ENCODE measurements at regions not wholly inside any gene's neighbourhood (a gene's known extent, or its start where the extent isn't known, plus 50 kb on each side); places are given as distances from the start of the nearest gene placed in this dataset.

DNA sequence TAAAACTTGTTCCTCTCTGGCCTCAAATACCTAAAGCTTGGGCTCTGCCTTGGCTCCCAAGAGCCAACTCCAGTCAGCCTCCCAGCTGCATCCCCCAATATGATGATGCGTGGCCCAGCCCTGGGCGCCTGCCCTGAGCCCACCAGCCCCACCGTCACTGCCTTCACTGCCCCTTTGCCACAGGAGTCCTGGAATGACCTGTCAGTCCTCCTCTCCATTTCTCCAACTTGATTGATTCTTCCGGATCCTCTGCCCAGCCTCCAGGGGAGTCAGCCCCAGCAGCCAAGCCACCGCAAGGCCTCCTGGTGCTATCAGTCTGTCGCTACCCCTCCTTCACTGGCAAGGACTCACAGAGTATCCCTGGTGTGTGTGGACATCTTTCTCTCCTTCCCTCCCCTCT is 96.7 kb upstream of the PMEPA1 start:
- TF ChIP-seq, protein P1, sequence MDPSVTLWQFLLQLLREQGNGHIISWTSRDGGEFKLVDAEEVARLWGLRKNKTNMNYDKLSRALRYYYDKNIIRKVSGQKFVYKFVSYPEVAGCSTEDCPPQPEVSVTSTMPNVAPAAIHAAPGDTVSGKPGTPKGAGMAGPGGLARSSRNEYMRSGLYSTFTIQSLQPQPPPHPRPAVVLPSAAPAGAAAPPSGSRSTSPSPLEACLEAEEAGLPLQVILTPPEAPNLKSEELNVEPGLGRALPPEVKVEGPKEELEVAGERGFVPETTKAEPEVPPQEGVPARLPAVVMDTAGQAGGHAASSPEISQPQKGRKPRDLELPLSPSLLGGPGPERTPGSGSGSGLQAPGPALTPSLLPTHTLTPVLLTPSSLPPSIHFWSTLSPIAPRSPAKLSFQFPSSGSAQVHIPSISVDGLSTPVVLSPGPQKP (IDR thresholded peaks at IDR 0.05; ENCODE audit: borderline replicate concordance, low read depth, low read length), result no peak
- TF ChIP-seq POLR2A (IDR thresholded peaks at IDR 0.05; ENCODE audit: low read depth, low read length) (no peak), BHLHE40 (IDR thresholded peaks at IDR 0.05; ENCODE audit: low read depth, low read length) (no peak), NFE2L2 (IDR thresholded peaks at IDR 0.05; ENCODE audit: low read depth, low read length) (no peak), MAZ (IDR thresholded peaks at IDR 0.05; ENCODE audit: borderline replicate concordance, low read depth, low read length) (no peak), CEBPB (IDR thresholded peaks at IDR 0.05; ENCODE audit: low read depth, low read length) (no peak), CHD1 (IDR thresholded peaks at IDR 0.05; ENCODE audit: low read depth, low read length) (no peak), RFX5 (IDR thresholded peaks at IDR 0.05; ENCODE audit: low read depth, low read length) (no peak), FOS (IDR thresholded peaks at IDR 0.05; ENCODE audit: low read depth, low read length) (no peak), CTCF (conservative IDR thresholded peaks at IDR 0.05; ENCODE audit: low read depth, low read length) (no peak), RAD21 (IDR thresholded peaks at IDR 0.05; ENCODE audit: low read length) (no peak), RCOR1 (IDR thresholded peaks at IDR 0.05; ENCODE audit: insufficient replicate concordance, low read length) (no peak), MAFK (IDR thresholded peaks at IDR 0.05; ENCODE audit: low read depth, low read length) (no peak)
- TF ChIP-seq, protein P2, sequence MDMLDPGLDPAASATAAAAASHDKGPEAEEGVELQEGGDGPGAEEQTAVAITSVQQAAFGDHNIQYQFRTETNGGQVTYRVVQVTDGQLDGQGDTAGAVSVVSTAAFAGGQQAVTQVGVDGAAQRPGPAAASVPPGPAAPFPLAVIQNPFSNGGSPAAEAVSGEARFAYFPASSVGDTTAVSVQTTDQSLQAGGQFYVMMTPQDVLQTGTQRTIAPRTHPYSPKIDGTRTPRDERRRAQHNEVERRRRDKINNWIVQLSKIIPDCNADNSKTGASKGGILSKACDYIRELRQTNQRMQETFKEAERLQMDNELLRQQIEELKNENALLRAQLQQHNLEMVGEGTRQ (IDR thresholded peaks at IDR 0.05; ENCODE audit: low read depth, low read length), result no peak
- H3K23ac ChIP-seq (ENCODE audit: low read depth, low read length), result no peak overlapping the region
- H3K4me1 ChIP-seq (ENCODE audit: control insufficient read depth, insufficient read depth, low read length), result no peaks in the 10 kb centered on the region
- no peak overlapping the region for H4K91ac ChIP-seq (ENCODE audit: insufficient read depth, low read depth, low read length)
- no peak overlapping the region for H3K14ac ChIP-seq (replicated peaks; ENCODE audit: low read depth, low read length)
- peaks cover 20% of the 10 kb centered on the region for H3K27me3 ChIP-seq (ENCODE audit: control insufficient read depth, insufficient read depth, low read length)
- WGBS, 2 experiments (ENCODE audit: extremely low coverage in 2 of 2, insufficient read length in 1 of 2), result no CpG with 5 or more reads among the region's 6 CpGs
- no peaks in the 10 kb centered on the region for H3K79me1 ChIP-seq (ENCODE audit: low read depth in 1 of 2, low read length in 2 of 2)
- no peaks in the 10 kb centered on the region for H3K9me3 ChIP-seq (ENCODE audit: control insufficient read depth, insufficient read depth, low read length)
- POLR2A ChIA-PET (ENCODE audit: unreplicated experiment), result no interaction called here
- H3K18ac ChIP-seq (ENCODE audit: low read depth, low read length), result no peak overlapping the region
- no TSS peak for BruUV-seq (replicated peaks)
- no peak overlapping the region for H2BK5ac ChIP-seq (ENCODE audit: low read depth, low read length, poor library complexity, severe bottlenecking)
- H3K4me2 ChIP-seq (ENCODE audit: low read depth, low read length), result no peak overlapping the region
- no peak overlapping the region for H3K4ac ChIP-seq (ENCODE audit: low read depth, low read length)
- H3K9ac ChIP-seq (ENCODE audit: low read depth, low read length), result no peak overlapping the region
- in situ Hi-C loops (cut with MboI; ENCODE audit: low sequenced_read_pairs), result no loop called here
- H3K9me1 ChIP-seq (ENCODE audit: insufficient read depth, low read length), result no peaks in the 10 kb centered on the region
- no peak overlapping the region for H3K27ac ChIP-seq (ENCODE audit: insufficient read depth, low read length)
- H2AFZ ChIP-seq (replicated peaks; ENCODE audit: low read length, poor library complexity), result no peak overlapping the region
- DNase-seq, result no peak
- H2AK9ac ChIP-seq (replicated peaks; ENCODE audit: low read depth, low read length, poor library complexity), result no peak overlapping the region
- H2BK20ac ChIP-seq (ENCODE audit: low read depth, low read length), result no peak overlapping the region
- H2BK15ac ChIP-seq (ENCODE audit: low read depth, low read length), result no peak overlapping the region
- no peak overlapping the region for H2BK120ac ChIP-seq (ENCODE audit: low read depth, low read length)
- no peak overlapping the region for H3K4me3 ChIP-seq (ENCODE audit: insufficient read depth, low read depth, low read length)
- no peak overlapping the region for H2AK5ac ChIP-seq (ENCODE audit: low read depth, low read length)
- H3K36me3 ChIP-seq (ENCODE audit: control insufficient read depth, insufficient read depth, low read length), result no peaks in the 10 kb centered on the region
- H4K5ac ChIP-seq (ENCODE audit: low read depth, low read length), result no peak overlapping the region
- no peak for ATAC-seq (ENCODE audit: low read depth)
- CTCF ChIA-PET, result no interaction called here
- dilution Hi-C loops (cut with HindIII; ENCODE audit: low sequenced_read_pairs, unreplicated experiment), result no loop called here
- no peak overlapping the region for H3K56ac ChIP-seq (ENCODE audit: extremely low read depth, insufficient read depth, low read length)
- intact Hi-C loops (cut with micrococcal nuclease), result no loop called here
- no peak overlapping the region for H4K8ac ChIP-seq (ENCODE audit: low read depth in 2 of 2, low read length in 2 of 2)
- no peaks in the 10 kb centered on the region for H4K20me1 ChIP-seq (ENCODE audit: insufficient read depth, low read length)

All from IMR-90 (cell line).